H1 (cell line): ENCODE measurements at regions not wholly inside any gene's neighbourhood (a gene's known extent, or its start where the extent isn't known, plus 50 kb on each side); places are given as distances from the start of the nearest gene placed in this dataset.
A peak's percentile ranks its signal among the peaks of the same experiment; 100 is the strongest.

Source experiments
- CTCF ChIA-PET: fragments of 300-600 bp; sonication (Branson Sonifier 250); formaldehyde crosslinking; loops from one replicate; lab custom pipeline; 2021; ENCODE audit not compliant: partially characterized antibody; lab: Charles Lee
- POLR2A ChIA-PET: fragments of 300-600 bp; sonication (Branson Sonifier 250); formaldehyde crosslinking; loops from one replicate; lab custom pipeline; 2021; ENCODE audit warnings: inconsistent platforms; ENCODE audit not compliant: partially characterized antibody; lab: Charles Lee
- DNase-seq, 2 experiments: peaks; one replicate each; pipeline versions ENCODE4 v3.0.0 to v3.0.0-alpha.2; 2010 to 2022; ENCODE audit warnings: low spot score in 2 of 2, low read depth in 1 of 2, mixed read lengths in 1 of 2
- FAIRE-seq: peaks from 2 replicates; lab custom pipeline; 2011; peaks lifted over from hg19 to GRCh38; lab: Jason Lieb, UNC
- H2AFZ ChIP-seq: 2 replicates; pipeline ENCODE4 v1.8.1; 2012; ENCODE audit warnings: low read length, inconsistent platforms
- H2AK5ac ChIP-seq: 2 replicates; pipeline ENCODE4 v1.6.1; 2013; ENCODE audit warnings: low read depth, low read length
- H2BK120ac ChIP-seq: replicated peaks from 2 replicates; pipeline ENCODE3; 2013; ENCODE audit warnings: low read depth, low read length, inconsistent platforms
- H2BK12ac ChIP-seq: 2 replicates; pipeline ENCODE4 v1.6.1; 2013; ENCODE audit warnings: low read depth, low read length
- H2BK15ac ChIP-seq: 2 replicates; pipeline ENCODE4 v1.6.1; 2013; ENCODE audit warnings: low read length
- H2BK20ac ChIP-seq: 2 replicates; pipeline ENCODE4 v1.6.1; 2013; ENCODE audit warnings: low read length
- H2BK5ac ChIP-seq: 2 replicates; pipeline ENCODE4 v1.6.1; 2013; ENCODE audit warnings: low read depth, low read length
- H3K14ac ChIP-seq: 2 replicates; pipeline ENCODE4 v1.6.1; 2013; ENCODE audit warnings: inconsistent platforms; ENCODE audit not compliant: insufficient read length
- H3K18ac ChIP-seq: 2 replicates; pipeline ENCODE4 v1.6.1; 2013; ENCODE audit warnings: low read length; ENCODE audit errors: extremely low read depth
- H3K23ac ChIP-seq: 2 replicates; pipeline ENCODE4 v1.6.1; 2013; ENCODE audit warnings: inconsistent platforms; ENCODE audit not compliant: insufficient read length
- H3K23me2 ChIP-seq: 2 replicates; pipeline ENCODE4 v1.6.1; 2013; ENCODE audit warnings: low read depth, low read length
- H3K27ac ChIP-seq: 2 replicates; pipeline ENCODE4 v1.6.1; 2011; ENCODE audit warnings: low read depth, low read length, inconsistent platforms
- H3K27me3 ChIP-seq, 4 experiments: replicated peaks in 1 of 4; 1 replicate in 1 of 4; 2 replicates in 3 of 4; pipeline versions ENCODE4 v1.6.1 to v1.8.1; 2011 to 2013; ENCODE audit warnings: low read length in 3 of 4, mild to moderate bottlenecking in 3 of 4, inconsistent platforms in 2 of 4, mixed read lengths in 2 of 4, moderate library complexity in 1 of 4; ENCODE audit not compliant: control insufficient read depth in 3 of 4, insufficient read depth in 3 of 4; ENCODE audit errors: extremely low read depth in 1 of 4
- H3K36me3 ChIP-seq, 4 experiments: 2 replicates each; pipeline versions ENCODE4 v1.6.1 to v1.8.1; 2011 to 2013; ENCODE audit warnings: mild to moderate bottlenecking in 4 of 4, low read length in 3 of 4, moderate library complexity in 2 of 4, control low read depth in 1 of 4, inconsistent platforms in 1 of 4; ENCODE audit not compliant: insufficient read depth in 4 of 4, control insufficient read depth in 2 of 4
- H3K4ac ChIP-seq: replicated peaks from 2 replicates; pipeline ENCODE3; 2013; ENCODE audit warnings: low read length, low read depth, mixed read lengths, inconsistent platforms; ENCODE audit not compliant: insufficient read length
- H3K4me1 ChIP-seq, 4 experiments: replicated peaks in 1 of 4; 1 replicate in 1 of 4; 2 replicates in 3 of 4; pipeline versions ENCODE4 v1.6.1 to v1.8.1; 2011 to 2013; ENCODE audit warnings: low read length in 3 of 4, inconsistent platforms in 2 of 4, mixed read lengths in 1 of 4; ENCODE audit not compliant: insufficient read depth in 4 of 4, control insufficient read depth in 3 of 4
- H3K4me2 ChIP-seq, 2 experiments: 2 replicates each; pipeline versions ENCODE4 v1.6.1 to v1.8.1; 2011 to 2013; ENCODE audit warnings: low read depth in 2 of 2, low read length in 2 of 2, control low read depth in 1 of 2, inconsistent platforms in 1 of 2, mild to moderate bottlenecking in 1 of 2; ENCODE audit not compliant: insufficient read depth in 1 of 2
- H3K4me3 ChIP-seq, 4 experiments: fragments of 200-600, 300-600 bp in 1 of 4; sonication (generic), shearing (Covaris generic), sonication (Bioruptor Twin) in 1 of 4; 2 replicates each; pipeline versions ENCODE4 v1.5.1 to v1.8.1; 2011 to 2016; ENCODE audit warnings: low read length in 4 of 4, low read depth in 3 of 4, control low read depth in 2 of 4, inconsistent platforms in 2 of 4, mild to moderate bottlenecking in 2 of 4, mixed read lengths in 1 of 4, moderate library complexity in 1 of 4; ENCODE audit not compliant: insufficient read depth in 2 of 4; ENCODE audit errors: extremely low read depth in 1 of 4
- H3K56ac ChIP-seq: replicated peaks from 2 replicates; pipeline ENCODE3; 2013; ENCODE audit warnings: low read depth, mild to moderate bottlenecking, mixed read lengths, low read length, inconsistent platforms; ENCODE audit not compliant: insufficient read length
- H3K79me1 ChIP-seq: 2 replicates; pipeline ENCODE4 v1.6.1; 2013; ENCODE audit warnings: low read depth, low read length, control low read depth
- H3K79me2 ChIP-seq, 2 experiments: 2 replicates each; pipeline versions ENCODE4 v1.6.1 to v1.8.1; 2012 to 2013; ENCODE audit warnings: low read length in 2 of 2, mild to moderate bottlenecking in 2 of 2, inconsistent platforms in 1 of 2; ENCODE audit not compliant: insufficient read depth in 2 of 2, control insufficient read depth in 1 of 2
- H3K9ac ChIP-seq, 4 experiments: replicated peaks in 1 of 4; 1 replicate in 1 of 4; 2 replicates in 3 of 4; pipeline versions ENCODE4 v1.6.1 to v1.8.1; 2011 to 2013; ENCODE audit warnings: low read depth in 3 of 4, low read length in 3 of 4, control low read depth in 2 of 4, mild to moderate bottlenecking in 2 of 4, moderate library complexity in 2 of 4, inconsistent platforms in 1 of 4; ENCODE audit errors: extremely low read depth in 1 of 4
- H3K9me3 ChIP-seq, 2 experiments: 2 replicates each; pipeline versions ENCODE4 v1.6.1 to v1.8.1; 2012 to 2013; ENCODE audit warnings: mild to moderate bottlenecking in 2 of 2, moderate library complexity in 2 of 2, control low read depth in 1 of 2, inconsistent platforms in 1 of 2, low read depth in 1 of 2, low read length in 1 of 2, mixed read lengths in 1 of 2; ENCODE audit not compliant: insufficient read depth in 2 of 2
- H4K20me1 ChIP-seq, 2 experiments: replicated peaks in 1 of 2; 2 replicates each; pipeline versions ENCODE3 to v1.8.1; 2011 to 2013; ENCODE audit warnings: inconsistent platforms in 2 of 2, low read length in 2 of 2, mild to moderate bottlenecking in 1 of 2; ENCODE audit not compliant: insufficient read depth in 2 of 2, control insufficient read depth in 1 of 2
- H4K5ac ChIP-seq: 2 replicates; pipeline ENCODE4 v1.6.1; 2013; ENCODE audit warnings: low read length, low read depth, mixed read lengths, inconsistent platforms; ENCODE audit not compliant: insufficient read length
- H4K8ac ChIP-seq: 2 replicates; pipeline ENCODE4 v1.8.0; 2013; ENCODE audit warnings: mild to moderate bottlenecking, moderate library complexity, low read length, inconsistent platforms; ENCODE audit not compliant: insufficient read depth; ENCODE audit errors: extremely low read depth
- H4K91ac ChIP-seq: replicated peaks from 2 replicates; pipeline ENCODE3; 2013; ENCODE audit warnings: low read length, mixed read lengths, inconsistent platforms; ENCODE audit not compliant: insufficient read length
- CHD1 ChIP-seq: IDR thresholded peaks from 2 replicates; pipeline ENCODE4 v1.6.1; 2012; ENCODE audit warnings: low read depth, low read length, improper control_type of control experiment
- CTBP2 ChIP-seq: IDR thresholded peaks from 2 replicates; pipeline ENCODE4 v1.7.0; 2011; ENCODE audit warnings: borderline replicate concordance, mild to moderate bottlenecking, moderate library complexity, mixed read lengths, low read length; ENCODE audit not compliant: insufficient read depth, insufficient read length
- FOSL1 ChIP-seq: IDR thresholded peaks from 2 replicates; pipeline ENCODE4 v1.6.1; 2011; ENCODE audit warnings: mild to moderate bottlenecking, low read depth, low read length, moderate library complexity; ENCODE audit not compliant: insufficient read depth
- GABPA ChIP-seq: IDR thresholded peaks from 2 replicates; pipeline ENCODE4 v1.6.1; 2011; ENCODE audit warnings: mild to moderate bottlenecking, low read length, moderate library complexity, borderline replicate concordance; ENCODE audit not compliant: insufficient read depth
- JUN ChIP-seq: IDR thresholded peaks from 2 replicates; pipeline ENCODE4 v1.6.1; 2011; ENCODE audit warnings: low read depth, mild to moderate bottlenecking, improper control_type of control experiment, low read length
- SIN3A ChIP-seq, 2 experiments: IDR thresholded peaks in 1 of 2; conservative IDR thresholded peaks in 1 of 2; 2 replicates each; pipeline ENCODE4 v1.6.1; 2011 to 2012; ENCODE audit warnings: low read length in 2 of 2, improper control_type of control experiment in 1 of 2, low read depth in 1 of 2, mild to moderate bottlenecking in 1 of 2
- SIRT6 ChIP-seq: IDR thresholded peaks from one replicate; pipeline ENCODE4 v1.7.1; 2012; ENCODE audit warnings: low read length, inconsistent platforms
- SUZ12 ChIP-seq: fragments of 200-600 bp; sonication (generic); IDR thresholded peaks from 2 replicates; pipeline ENCODE4 v1.6.1; 2012; ENCODE audit warnings: mild to moderate bottlenecking, inconsistent platforms, low read length, moderate library complexity, mixed read lengths
- TBP ChIP-seq: IDR thresholded peaks from 2 replicates; pipeline ENCODE4 v1.6.1; 2011; ENCODE audit warnings: low read depth, low read length, improper control_type of control experiment
- TCF12 ChIP-seq: IDR thresholded peaks from 2 replicates; pipeline ENCODE4 v1.6.1; 2011; ENCODE audit warnings: low read depth, mild to moderate bottlenecking, low read length
- YY1 ChIP-seq: IDR thresholded peaks from 2 replicates; pipeline ENCODE4 v1.6.1; 2011; ENCODE audit warnings: low read depth, mild to moderate bottlenecking, low read length
- WGBS, 2 experiments: shearing (Covaris generic) in 1 of 2; methylation state at CpG; one replicate each; pipeline versions ENCODE4 v1.1.6 to v1.1.7; 2013 to 2015; ENCODE audit warnings: low lambda C conversion rate in 2 of 2, mixed read lengths in 2 of 2, inconsistent platforms in 1 of 2, low coverage in 1 of 2, missing lambda C conversion rate in 1 of 2; ENCODE audit not compliant: insufficient replicate concordance in 2 of 2, insufficient coverage in 1 of 2, insufficient read length in 1 of 2; ENCODE audit errors: extremely low coverage in 1 of 2, missing lambda C conversion rate in 1 of 2; 5-methylcytosine and 5-hydroxymethylcytosine counted together
- TF ChIP-seq, protein P1 (sequence below): IDR thresholded peaks from 2 replicates; pipeline ENCODE4 v1.6.1; 2011; ENCODE audit warnings: low read depth, mild to moderate bottlenecking, low read length; ENCODE audit not compliant: insufficient read depth
- TF ChIP-seq, protein P2 (sequence below): IDR thresholded peaks from 2 replicates; pipeline ENCODE4 v1.6.1; 2011; ENCODE audit warnings: low read length, improper control_type of control experiment

DNA sequence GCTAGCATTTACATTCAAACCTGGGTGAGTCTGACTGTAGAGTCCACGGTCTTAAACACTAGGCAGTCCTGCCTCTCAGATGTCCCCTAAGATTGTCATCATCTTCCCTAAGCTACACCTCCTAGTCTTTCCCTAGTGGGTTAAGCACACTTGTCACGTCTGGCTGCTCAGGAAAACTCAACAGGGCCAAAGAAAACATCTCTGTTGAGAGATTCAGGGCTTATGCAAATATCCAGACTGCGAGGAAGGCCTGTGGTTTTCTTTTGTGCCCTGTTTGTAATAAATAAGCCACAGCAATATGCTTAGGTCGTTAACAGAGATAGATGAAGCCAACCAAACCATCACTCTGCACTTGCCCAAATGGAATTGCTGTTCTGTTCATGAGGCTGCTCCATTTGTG is 472.6 kb upstream of the DEPDC1 start:
- H2AK5ac ChIP-seq: no peak overlapping the region
- no peak overlapping the region for H3K18ac ChIP-seq
- H3K4me2 ChIP-seq: 0 out of 4 replicates have a peak overlapping the region, but pooled peaks of 1 of the 2 experiments have one; percentile 24
- H3K23me2 ChIP-seq: no peaks in the 10 kb centered on the region
- no peak overlapping the region for H3K14ac ChIP-seq
- H2BK20ac ChIP-seq: peak overlapping the region; percentile 35; the same call in 1 of the 2 replicates
- H3K23ac ChIP-seq: no peak overlapping the region
- no peaks in the 10 kb centered on the region for H4K20me1 ChIP-seq
- CTCF ChIA-PET: interaction anchor here (1.2 kb wide), 1 partner anchor 9 kb away, joined by 3 read pairs; no protein-coding TSS in a partner anchor
- H3K9ac ChIP-seq: no peak overlapping the region
- no peak overlapping the region for H2BK5ac ChIP-seq
- H3K9me3 ChIP-seq: no peaks in the 10 kb centered on the region
- DNase-seq: no peak
- H2AFZ ChIP-seq: peak overlapping the region; percentile 84; the same call in 1 of the 2 replicates
- no peak overlapping the region for H2BK12ac ChIP-seq
- peaks cover 0 to 5% (median 3%) of the 10 kb centered on the region in 4 experiments; a peak in 3 of 7 replicates for H3K4me1 ChIP-seq
- H2BK120ac ChIP-seq: no peak overlapping the region
- no peak for FAIRE-seq
- no peak overlapping the region for H4K5ac ChIP-seq
- no peak overlapping the region for H3K4ac ChIP-seq
- no peak overlapping the region for H4K8ac ChIP-seq
- WGBS, 2 experiments: 85% methylated on average over 4 of the region's 4 CpGs; no CpG with 5 or more reads in 1 of the 2 experiments
- H3K27me3 ChIP-seq: no peaks in the 10 kb centered on the region
- H3K36me3 ChIP-seq: no peaks in the 10 kb centered on the region
- H3K79me1 ChIP-seq: no peaks in the 10 kb centered on the region
- no peak overlapping the region for H3K4me3 ChIP-seq
- H2BK15ac ChIP-seq: no peak overlapping the region
- POLR2A ChIA-PET: no interaction called here
- H3K79me2 ChIP-seq: no peaks in the 10 kb centered on the region
- H4K91ac ChIP-seq: no peak overlapping the region
- H3K27ac ChIP-seq: no peak overlapping the region
- H3K56ac ChIP-seq: no peak overlapping the region
- TF ChIP-seq, protein P1, sequence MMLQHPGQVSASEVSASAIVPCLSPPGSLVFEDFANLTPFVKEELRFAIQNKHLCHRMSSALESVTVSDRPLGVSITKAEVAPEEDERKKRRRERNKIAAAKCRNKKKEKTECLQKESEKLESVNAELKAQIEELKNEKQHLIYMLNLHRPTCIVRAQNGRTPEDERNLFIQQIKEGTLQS: no peak
- TF ChIP-seq SUZ12 (no peak), SIN3A (conservative IDR thresholded peaks at IDR 0.05 in 1 of 2, IDR thresholded peaks at IDR 0.05 in 1 of 2; ENCODE audit: low read depth in 1 of 2, low read length in 2 of 2) (no peak), YY1 (no peak), FOSL1 (no peak), CTBP2 (no peak), CHD1 (no peak), SIRT6 (no peak), JUN (no peak), GABPA (no peak), TCF12 (no peak), TBP (no peak)
- TF ChIP-seq, protein P2, sequence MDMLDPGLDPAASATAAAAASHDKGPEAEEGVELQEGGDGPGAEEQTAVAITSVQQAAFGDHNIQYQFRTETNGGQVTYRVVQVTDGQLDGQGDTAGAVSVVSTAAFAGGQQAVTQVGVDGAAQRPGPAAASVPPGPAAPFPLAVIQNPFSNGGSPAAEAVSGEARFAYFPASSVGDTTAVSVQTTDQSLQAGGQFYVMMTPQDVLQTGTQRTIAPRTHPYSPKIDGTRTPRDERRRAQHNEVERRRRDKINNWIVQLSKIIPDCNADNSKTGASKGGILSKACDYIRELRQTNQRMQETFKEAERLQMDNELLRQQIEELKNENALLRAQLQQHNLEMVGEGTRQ: no peak
